Right lung (tissue), 2 donors: ENCODE measurements at regions not wholly inside any gene's neighbourhood (a gene's known extent, or its start where the extent isn't known, plus 50 kb on each side); places are given as distances from the start of the nearest gene placed in this dataset.
"Not testable (repeated sequence)": the region's sequence is repeated elsewhere in the genome, so short reads cannot be mapped to it uniquely, and the experiment has no call there.

Experiments used
- DNase-seq, 2 donors: peaks; one replicate each; pipeline ENCODE4 v3.0.0-alpha.2; 2013

GRCh38 chr5:40221796-40222195, 457.9 kb upstream of the PTGER4 start:
- DNase-seq, result no peak

- DNase-seq, result no peak
Observed at GRCh38 chr5:40221255-40221654, 458.5 kb upstream of the PTGER4 start.

GRCh38 chr5:40220260-40220659, 459.5 kb upstream of the PTGER4 start:
- no peak for DNase-seq

- no peak for DNase-seq
Observed at GRCh38 chr5:40217553-40217952, 462.2 kb upstream of the PTGER4 start.

GRCh38 chr5:40210694-40211093, 469.0 kb upstream of the PTGER4 start:
- DNase-seq, result no peak

DNA sequence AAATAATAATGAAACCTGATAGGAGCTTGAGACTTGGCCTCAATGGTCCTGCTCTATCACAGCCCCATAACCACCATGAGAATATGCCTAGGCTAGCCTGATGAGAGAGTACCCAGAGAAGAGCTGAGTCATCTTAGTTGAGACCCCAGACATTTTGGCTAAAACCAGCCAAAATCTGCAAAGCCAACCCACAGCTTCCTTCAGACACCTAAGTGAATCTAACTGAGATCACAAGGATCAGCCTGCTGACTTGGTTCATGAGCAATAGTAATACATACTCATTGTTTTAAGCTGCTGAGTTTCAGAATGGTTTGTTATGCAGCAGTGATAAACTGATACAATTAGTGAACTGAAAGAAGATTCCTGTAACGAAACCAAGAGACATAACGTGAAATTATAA, 473.7 kb upstream of the PTGER4 start:
- DNase-seq, result no peak

DNA sequence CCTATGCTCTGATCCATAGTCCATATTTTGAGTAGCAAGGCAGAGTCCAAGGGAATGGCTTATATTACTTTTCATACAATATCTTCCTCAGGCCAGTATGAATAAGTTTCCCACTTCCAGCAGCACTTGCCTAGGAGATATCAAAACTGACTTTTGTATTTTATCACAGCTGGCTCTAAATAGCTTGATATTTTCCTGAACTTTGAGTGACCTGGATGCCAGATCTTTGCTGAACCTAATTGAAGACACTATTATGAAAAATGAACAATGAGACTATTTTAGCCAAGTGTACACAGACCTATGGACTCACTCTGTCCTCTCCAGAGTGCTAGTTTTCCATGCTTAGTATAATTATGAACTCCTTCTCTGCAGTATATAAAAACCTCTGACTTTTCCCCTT, 475.6 kb upstream of the PTGER4 start:
- no peak for DNase-seq

- DNase-seq, result no peak
Observed at GRCh38 chr5:40202814-40203440, 476.8 kb upstream of the PTGER4 start.

DNA sequence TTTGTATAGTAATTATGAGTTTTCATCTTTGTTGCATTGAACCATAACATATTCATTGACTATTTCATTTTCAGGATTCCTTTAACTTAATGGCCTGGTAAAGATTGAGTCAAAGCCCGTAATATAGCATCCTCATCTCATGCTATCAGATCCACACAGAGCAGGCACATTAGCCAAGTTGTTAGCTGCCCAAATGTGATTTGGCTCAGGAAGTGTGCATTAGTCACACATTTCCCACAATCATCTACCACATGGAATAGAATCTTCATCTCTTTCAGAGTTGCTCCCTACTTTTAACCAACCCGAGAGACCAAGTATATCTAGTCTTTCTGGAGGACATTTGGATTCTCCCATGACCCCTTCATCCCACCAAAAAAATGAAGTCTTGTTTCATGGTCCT, 481.0 kb upstream of the PTGER4 start:
- DNase-seq, result no peak

DNA sequence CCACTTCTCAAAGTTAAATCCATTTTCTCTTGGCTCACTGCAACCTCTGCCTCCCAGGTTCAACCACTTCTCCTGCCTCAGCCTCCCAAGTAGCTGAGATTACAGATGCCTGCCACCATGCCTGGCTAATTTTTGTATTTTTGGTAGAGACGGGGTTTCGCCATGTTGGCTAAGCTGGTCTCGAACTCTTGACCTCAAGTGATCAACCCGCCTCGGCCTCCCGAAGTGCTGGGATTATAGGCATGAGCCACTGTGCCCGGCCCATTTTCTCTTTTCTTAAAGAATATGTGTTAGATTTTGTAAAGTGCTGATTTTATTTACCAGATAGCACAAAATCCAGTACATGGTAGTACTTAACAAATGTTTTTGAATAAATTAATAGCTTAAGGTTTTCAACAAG, 484.1 kb upstream of the PTGER4 start:
- not testable (repeated sequence) for DNase-seq

DNA sequence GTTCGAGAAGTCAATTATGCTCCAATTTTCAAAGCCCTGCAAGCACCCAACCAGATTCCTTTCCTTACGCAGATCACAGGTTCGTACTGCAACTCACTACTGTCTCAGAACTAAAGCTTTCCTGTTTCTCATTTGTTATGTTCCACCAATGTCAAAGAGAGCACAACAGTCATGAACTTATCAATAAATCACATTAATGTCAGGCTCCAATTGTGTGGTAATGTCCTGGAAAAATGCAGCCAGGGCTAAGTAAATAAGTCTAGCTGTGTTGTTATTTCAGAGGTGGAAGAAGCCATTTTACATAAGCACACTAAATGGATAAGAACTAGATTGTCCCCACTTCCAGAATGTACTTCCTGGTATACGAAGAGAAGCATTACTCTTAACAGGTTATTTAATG, 488.6 kb upstream of the PTGER4 start:
- DNase-seq, result no peak

- no peak for DNase-seq
Observed at GRCh38 chr5:40172721-40173120, 507.0 kb upstream of the PTGER4 start.

GRCh38 chr5:40171971-40172370, 507.7 kb upstream of the PTGER4 start:
- no peak for DNase-seq

DNA sequence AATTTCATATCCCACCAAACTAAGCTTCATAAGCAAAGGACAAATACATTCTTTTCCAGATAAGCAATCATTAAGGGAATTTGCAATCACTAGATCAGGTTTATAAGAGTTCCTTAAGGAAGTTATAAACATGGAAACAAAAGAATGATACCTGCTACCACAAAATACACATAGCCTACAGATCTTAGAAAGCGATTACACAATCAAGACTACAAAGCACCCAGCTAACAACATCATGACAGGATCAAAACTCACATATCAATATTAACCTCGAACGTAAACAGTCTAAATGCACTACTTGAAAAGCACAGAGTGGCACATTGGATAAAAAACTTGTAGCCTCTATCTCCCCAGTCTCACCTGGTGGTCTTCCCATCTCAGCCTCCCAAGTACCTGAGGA, 512.4 kb upstream of the PTGER4 start:
- no peak for DNase-seq

GRCh38 chr5:40166802-40167201, 512.9 kb upstream of the PTGER4 start:
- DNase-seq, result no peak

- no peak for DNase-seq
Observed at GRCh38 chr5:40165789-40166728, 513.7 kb upstream of the PTGER4 start.

- DNase-seq, result no peak
Observed at GRCh38 chr5:40165106-40165788, 514.5 kb upstream of the PTGER4 start.

DNA sequence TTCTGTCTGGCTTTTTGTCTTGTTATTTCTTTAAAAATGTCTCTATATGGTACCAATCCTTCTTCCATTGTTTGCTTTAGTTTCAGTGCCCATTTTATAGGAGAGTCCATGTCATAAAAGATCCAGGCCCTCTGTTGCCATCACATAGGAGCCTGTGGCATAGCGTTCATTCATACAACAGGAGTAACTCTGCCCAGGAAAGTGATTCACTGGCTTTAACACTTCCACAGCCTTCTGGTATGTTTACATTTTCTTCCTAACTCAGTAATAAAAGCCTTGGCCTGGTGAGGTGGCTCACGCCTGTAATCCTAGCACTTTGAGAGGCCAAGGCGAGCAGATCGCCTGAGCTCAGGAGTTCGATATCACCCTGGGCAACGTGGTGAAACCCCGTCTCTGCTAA, 519.3 kb upstream of the PTGER4 start:
- DNase-seq, result no peak

GRCh38 chr5:40154194-40154593, 525.5 kb upstream of the PTGER4 start:
- no peak for DNase-seq

DNA sequence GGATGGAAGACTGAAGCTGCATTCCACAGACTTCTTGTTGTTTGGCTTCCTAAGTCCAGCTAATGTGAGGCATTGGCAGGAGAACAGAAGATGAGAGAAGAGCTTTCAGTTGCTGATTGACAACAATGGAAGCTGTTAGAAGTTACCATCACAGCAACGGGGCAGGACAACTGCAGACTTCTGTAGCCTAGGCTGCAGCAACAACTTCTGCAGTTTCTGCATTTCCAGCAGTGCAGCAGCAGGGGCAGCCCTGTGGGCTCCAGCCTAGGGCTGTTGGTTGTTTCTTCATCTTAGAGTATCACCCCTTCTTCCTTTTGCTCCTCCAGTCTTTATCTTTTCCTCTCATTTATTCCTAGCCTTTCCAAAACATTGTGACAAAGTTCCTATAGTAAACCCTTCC, 528.8 kb upstream of the PTGER4 start:
- no peak for DNase-seq

- DNase-seq, result no peak
Observed at GRCh38 chr5:40141896-40142295, 537.8 kb upstream of the PTGER4 start.

- DNase-seq, result no peak
Observed at GRCh38 chr5:40141418-40141817, 538.3 kb upstream of the PTGER4 start.

DNA sequence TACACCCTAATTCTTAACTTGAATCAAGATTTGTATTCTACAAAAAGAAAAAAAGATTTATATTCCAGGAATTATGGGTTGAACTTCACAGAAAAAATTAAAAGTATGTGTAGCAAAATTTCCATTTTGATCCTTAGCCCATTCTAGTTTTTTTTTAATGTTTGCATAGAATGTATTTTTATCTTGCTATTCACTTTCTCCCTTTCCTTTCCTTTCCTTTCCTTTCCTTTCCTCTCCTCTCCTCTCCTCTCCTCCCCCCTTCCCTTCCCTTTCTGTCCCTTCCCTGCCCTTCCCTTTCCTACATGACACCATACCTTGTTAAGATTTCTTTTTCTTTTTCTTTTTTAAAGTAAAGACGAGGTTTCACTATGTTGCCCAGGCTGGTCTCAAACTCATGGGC, 542.5 kb upstream of the PTGER4 start:
- DNase-seq, result no peak
